ENCODE measurements at regions not wholly inside any gene's neighbourhood (a gene's known extent, or its start where the extent isn't known, plus 50 kb on each side); places are given as distances from the start of the nearest gene placed in this dataset.

- no peak for DNase-seq (ENCODE audit: low read depth in 4 of 4, low spot score in 3 of 4)
Observed at GRCh38 chr12:90899456-90900182, 55.4 kb downstream of the CCER1 start.

GRCh38 chr12:90897986-90898385 lies 57.0 kb downstream of the CCER1 start:
- DNase-seq (ENCODE audit: low read depth in 4 of 4, low spot score in 3 of 4) = no peak

- no peak for DNase-seq (ENCODE audit: low read depth in 4 of 4, low spot score in 3 of 4)
Observed at GRCh38 chr12:90897316-90897715, 57.7 kb downstream of the CCER1 start.

DNA sequence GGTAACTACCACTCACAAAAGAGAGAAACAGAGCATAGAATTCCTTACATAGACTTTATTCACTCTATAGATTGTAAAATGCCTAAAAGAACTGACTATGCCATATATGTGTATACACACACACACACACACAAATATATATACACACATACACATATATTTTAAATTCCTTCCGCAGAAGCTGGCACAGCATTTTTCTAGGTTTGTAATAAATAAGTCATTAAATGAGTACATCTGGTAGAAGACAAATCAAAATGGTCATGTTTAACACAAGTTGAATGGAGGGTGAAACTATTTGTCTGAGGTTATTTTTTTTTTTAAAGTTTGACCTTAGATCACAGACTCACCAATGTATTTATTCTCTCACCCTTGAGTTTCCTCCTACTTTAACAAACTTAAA lies 58.2 kb downstream of the CCER1 start:
- no peak for DNase-seq (ENCODE audit: low read depth in 4 of 4, low spot score in 3 of 4)

DNA sequence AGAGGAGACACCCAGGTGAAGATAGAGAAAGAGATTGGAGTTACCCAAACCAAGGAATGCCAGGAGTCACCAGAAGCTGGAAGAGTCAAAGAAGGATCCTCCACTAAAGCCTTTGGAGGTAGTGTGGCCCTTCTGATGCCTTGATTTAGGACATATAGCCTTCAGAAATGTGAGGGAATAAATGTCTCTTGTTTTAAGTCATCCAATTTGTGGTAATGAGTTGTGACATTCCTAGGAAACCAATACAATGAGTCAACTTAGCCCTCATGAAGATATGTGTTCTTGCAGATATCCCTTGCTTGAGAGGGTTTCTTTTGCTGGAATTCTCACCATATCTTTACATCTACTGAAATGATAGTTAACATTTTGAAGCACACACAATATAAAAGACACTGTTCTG lies 58.8 kb downstream of the CCER1 start:
- no peak for DNase-seq (ENCODE audit: low read depth in 4 of 4, low spot score in 3 of 4)

- DNase-seq (ENCODE audit: low read depth in 4 of 4, low spot score in 3 of 4) = no peak
Observed at GRCh38 chr12:90888316-90888715, 66.7 kb downstream of the CCER1 start.

DNA sequence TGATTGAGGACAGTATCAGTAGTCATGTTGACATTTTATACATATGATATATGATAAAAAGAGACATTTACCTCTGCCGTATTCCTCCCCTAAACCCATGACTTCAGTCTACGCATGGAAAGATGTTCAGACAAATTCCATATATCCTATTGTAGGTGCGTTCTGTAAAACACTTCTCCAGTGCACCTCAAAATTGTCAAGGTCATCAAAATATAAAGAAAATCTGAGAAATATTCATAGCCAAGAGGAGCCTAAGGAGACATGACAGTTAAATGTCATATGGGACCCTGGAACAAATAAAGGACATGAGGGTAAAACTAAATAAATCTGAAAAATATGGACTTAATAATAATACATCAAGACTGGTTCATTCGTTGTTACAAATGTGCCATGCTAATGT lies 71.5 kb downstream of the CCER1 start:
- DNase-seq (ENCODE audit: low read depth in 4 of 4, low spot score in 3 of 4) = no peak

GRCh38 chr12:90871726-90872096 lies 83.3 kb downstream of the CCER1 start:
- DNase-seq (ENCODE audit: low read depth in 4 of 4, low spot score in 3 of 4) = no peak

DNA sequence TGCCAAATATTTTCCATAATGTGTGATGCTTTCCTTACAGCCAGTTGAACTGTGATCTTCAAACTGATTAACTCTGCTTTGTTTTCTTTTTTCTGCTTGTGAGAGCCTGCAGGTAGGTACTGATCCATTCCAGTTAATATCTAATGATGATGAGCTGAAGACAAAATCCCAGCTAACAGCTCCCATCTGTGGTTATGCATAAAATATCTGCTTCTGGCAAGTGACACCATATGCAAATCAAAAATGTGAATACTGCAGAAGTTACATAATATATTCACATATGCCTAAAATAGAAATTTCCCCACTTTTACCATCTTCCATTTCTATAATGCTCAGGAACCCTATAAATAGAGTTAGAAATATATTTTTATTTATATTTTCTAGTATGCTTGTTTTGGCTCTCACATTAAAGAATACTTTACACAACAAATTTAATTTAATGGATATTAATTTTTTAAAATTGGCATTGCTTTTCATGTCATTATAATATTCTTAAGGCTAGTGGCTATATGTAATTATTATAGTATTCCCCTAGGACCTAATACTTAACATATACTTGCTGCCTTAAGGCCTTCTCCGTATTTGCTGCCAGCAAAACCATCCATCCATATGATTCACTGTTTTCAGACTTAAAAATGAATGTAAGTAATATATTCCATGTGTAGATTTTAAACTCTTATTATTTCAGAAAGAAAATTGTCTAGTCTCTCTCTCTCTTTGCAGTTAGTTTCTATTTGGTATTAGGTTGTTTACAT lies 83.8 kb downstream of the CCER1 start:
- no peak for DNase-seq (ENCODE audit: low read depth in 4 of 4, low spot score in 3 of 4)

GRCh38 chr12:90868626-90869025 lies 86.3 kb downstream of the CCER1 start:
- DNase-seq (ENCODE audit: low read depth in 4 of 4, low spot score in 3 of 4) = no peak

DNA sequence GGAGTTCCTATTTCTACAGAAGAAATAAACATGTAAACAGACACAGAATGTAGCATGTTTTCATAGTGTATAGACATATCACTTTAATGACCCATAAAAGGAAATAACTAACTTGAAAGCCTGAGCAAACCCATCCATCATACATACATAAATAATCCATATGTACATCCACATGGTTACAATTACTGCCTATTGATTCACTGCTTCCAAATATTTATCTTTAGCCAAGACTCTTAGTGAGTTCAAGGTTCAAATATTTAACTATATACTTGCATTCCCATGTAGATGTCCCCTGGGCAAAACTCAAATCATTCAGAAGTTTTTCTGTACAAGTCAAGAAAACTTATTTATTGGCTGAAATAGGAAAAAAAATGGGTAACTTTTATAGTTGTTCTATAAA lies 95.4 kb downstream of the CCER1 start:
- no peak for DNase-seq (ENCODE audit: low read depth in 4 of 4, low spot score in 3 of 4)

DNA sequence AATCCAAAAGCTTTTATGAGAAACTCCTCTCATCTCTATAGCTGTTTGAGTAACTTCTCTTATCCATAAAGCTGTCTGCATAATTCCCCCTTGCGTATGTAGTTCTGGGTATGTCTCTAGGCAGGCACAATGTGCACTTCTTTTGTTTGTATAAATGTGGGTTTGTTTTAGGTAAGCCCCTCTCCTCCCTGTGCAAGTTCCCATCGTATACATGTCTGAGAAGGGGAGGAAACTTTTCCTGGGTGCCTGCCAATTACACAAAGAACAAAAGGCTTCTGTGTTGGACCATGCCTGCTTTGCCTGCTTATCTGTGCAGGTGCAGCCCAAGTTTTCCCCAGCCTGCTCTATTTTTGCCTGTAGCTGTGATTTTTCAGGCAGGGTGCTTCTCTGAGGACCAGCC lies 96.7 kb downstream of the CCER1 start:
- peak in 2 of 4 donors; percentile 12 to 24 for DNase-seq (ENCODE audit: low read depth in 4 of 4, low spot score in 3 of 4)

DNA sequence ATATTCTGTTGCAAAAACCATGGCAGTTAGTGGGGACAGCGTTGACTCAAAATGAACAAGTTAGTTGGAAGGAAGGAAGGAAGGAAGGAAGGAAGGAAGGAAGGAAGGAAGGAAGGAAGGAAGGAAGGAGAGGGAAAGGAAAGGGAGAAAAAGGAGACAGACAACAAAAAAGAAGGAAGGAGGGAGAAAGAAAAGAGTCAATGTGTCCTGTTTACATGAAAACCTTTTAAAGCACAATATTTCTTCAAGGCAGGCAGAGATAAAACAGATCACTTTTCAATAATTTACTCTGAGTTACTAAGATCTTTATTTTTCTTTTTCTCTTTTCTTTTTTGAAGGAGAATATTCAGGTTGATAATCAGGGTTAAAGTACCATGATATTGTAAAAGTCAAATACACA lies 99.4 kb downstream of the CCER1 start:
- DNase-seq (ENCODE audit: low read depth in 4 of 4, low spot score in 3 of 4) = no peak

- peak in 2 of 4 donors; percentile 16 to 19 for DNase-seq (ENCODE audit: low read depth in 4 of 4, low spot score in 3 of 4)
Observed at GRCh38 chr12:90854136-90854689, 100.8 kb downstream of the CCER1 start.

DNA sequence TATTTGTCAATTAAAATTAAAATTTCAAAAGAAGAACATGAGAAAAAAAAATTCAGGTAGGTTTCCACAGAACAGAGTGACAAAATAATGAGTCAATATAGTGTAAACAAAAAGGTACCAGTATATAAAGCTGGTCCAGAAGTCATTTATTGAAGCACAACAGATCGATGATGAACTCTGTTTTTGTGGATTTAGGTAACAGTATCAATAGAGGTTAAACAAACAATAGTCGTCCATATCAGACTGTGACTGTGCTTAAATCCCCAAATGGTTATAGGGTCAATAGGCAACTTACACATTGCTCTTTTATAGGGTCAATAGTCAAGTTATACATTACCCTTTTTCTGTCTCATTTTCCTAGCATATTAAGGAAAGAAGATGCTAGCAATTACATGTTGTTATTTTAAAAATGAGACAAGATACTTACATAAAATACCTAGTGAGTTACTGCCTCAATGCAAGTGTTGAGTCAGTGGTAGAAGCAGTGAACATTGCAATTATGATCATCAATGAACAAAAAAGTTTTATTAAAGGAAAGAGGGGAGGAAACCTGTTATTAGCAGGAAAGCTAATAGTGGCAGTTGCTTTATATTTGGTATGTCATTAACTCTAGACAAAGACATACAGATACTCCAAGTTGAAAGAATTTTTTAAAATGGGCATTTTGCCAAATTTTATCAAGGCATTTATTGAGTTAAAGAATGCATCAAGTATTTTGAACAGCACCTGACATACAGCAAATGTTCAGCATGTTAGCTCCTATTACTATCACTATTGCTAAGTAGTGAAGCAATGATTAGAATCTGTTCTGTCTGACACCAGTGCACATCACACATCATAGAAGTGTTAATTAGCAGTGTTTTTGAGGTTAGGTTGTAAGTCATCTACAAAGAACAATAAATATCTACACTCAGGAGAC lies 102.9 kb downstream of the CCER1 start:
- no peak for DNase-seq (ENCODE audit: low read depth in 4 of 4, low spot score in 3 of 4)

- DNase-seq (ENCODE audit: low read depth in 4 of 4, low spot score in 3 of 4) = no peak
Observed at GRCh38 chr12:90842477-90842876, 112.5 kb downstream of the CCER1 start.

DNA sequence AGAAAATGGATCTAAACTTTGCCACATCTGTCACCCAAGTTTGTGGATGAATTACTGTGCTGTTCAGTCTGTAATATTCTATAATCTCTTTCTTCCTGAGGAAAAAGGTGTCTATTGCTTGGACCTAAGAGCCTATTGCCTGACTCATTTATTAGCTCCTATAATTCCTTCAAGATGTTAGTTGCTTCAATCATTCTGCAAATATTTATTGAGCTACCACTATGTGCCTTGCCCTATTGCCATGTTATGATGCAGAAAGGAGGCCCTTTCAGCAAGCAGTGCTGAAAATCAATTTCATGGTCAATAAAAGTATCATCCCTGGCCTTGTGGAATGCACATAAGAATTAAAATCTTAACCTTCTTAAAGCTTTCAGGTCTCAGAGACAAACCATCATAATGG lies 113.6 kb downstream of the CCER1 start:
- DNase-seq (ENCODE audit: low read depth in 4 of 4, low spot score in 3 of 4) = no peak

- DNase-seq (ENCODE audit: low read depth in 4 of 4, low spot score in 3 of 4) = no peak
Observed at GRCh38 chr12:90839346-90839745, 115.6 kb downstream of the CCER1 start.

DNA sequence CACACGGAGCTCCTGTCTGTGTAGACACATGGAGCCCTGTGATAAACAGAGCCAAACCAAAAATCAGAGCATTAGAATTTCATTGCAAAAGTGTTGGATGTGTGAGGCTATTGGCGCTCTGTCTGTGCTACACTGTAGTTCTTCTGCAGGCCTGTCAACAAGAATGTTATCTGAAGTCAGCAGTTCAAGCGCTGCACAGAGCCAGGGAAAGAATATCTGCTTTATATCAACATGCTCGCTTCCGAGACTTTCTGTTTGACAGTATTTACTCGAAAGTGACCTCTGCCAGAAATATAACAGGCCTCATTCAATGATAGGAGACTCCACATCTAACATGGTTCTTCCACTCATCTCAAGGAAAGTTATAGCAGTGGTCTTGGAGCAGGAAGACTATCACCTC lies 118.3 kb downstream of the CCER1 start:
- no peak for DNase-seq (ENCODE audit: low read depth in 4 of 4, low spot score in 3 of 4)

- peak in 1 of 4 donors; percentile 22 for DNase-seq (ENCODE audit: low read depth in 4 of 4, low spot score in 3 of 4)
Observed at GRCh38 chr12:90833228-90833627, 121.7 kb downstream of the CCER1 start.

- DNase-seq (ENCODE audit: low read depth in 4 of 4, low spot score in 3 of 4) = no peak
Observed at GRCh38 chr12:90832427-90832826, 122.5 kb downstream of the CCER1 start.
